ENCODE measurements at regions not wholly inside any gene's neighbourhood (a gene's known extent, or its start where the extent isn't known, plus 50 kb on each side); places are given as distances from the start of the nearest gene placed in this dataset.

- DNase-seq (ENCODE audit: low read depth), result peak; percentile 3
Observed at GRCh38 chr7:63008366-63008765, 990.3 kb upstream of the ZNF722 start.

GRCh38 chr7:63009771-63010170 is 988.9 kb upstream of the ZNF722 start:
- no peak for DNase-seq (ENCODE audit: low read depth)

GRCh38 chr7:63012633-63013183 is 985.9 kb upstream of the ZNF722 start:
- no peak for DNase-seq (ENCODE audit: low read depth)

- no peak for DNase-seq (ENCODE audit: low read depth)
Observed at GRCh38 chr7:63014792-63015191, 983.9 kb upstream of the ZNF722 start.

- no peak for DNase-seq (ENCODE audit: low read depth)
Observed at GRCh38 chr7:63023182-63023787, 975.4 kb upstream of the ZNF722 start.

- DNase-seq (ENCODE audit: low read depth), result no peak
Observed at GRCh38 chr7:63024446-63024845, 974.2 kb upstream of the ZNF722 start.

- DNase-seq (ENCODE audit: low read depth), result no peak
Observed at GRCh38 chr7:63025815-63026214, 972.8 kb upstream of the ZNF722 start.

- no peak for DNase-seq (ENCODE audit: low read depth)
Observed at GRCh38 chr7:63027075-63027474, 971.6 kb upstream of the ZNF722 start.

GRCh38 chr7:63028376-63029206 is 970.1 kb upstream of the ZNF722 start:
- DNase-seq (ENCODE audit: low read depth), result no peak

GRCh38 chr7:63029207-63029522 is 969.5 kb upstream of the ZNF722 start:
- no peak for DNase-seq (ENCODE audit: low read depth)

- DNase-seq (ENCODE audit: low read depth), result no peak
Observed at GRCh38 chr7:63030061-63030460, 968.6 kb upstream of the ZNF722 start.

GRCh38 chr7:63031838-63032436 is 966.7 kb upstream of the ZNF722 start:
- no peak for DNase-seq (ENCODE audit: low read depth)

GRCh38 chr7:63037242-63037641 is 961.4 kb upstream of the ZNF722 start:
- no peak for DNase-seq (ENCODE audit: low read depth)

GRCh38 chr7:63038987-63039386 is 959.7 kb upstream of the ZNF722 start:
- DNase-seq (ENCODE audit: low read depth), result no peak

GRCh38 chr7:63039882-63040281 is 958.8 kb upstream of the ZNF722 start:
- DNase-seq (ENCODE audit: low read depth), result no peak

- DNase-seq (ENCODE audit: low read depth), result no peak
Observed at GRCh38 chr7:63040336-63040735, 958.3 kb upstream of the ZNF722 start.

- DNase-seq (ENCODE audit: low read depth), result no peak
Observed at GRCh38 chr7:63040966-63041610, 957.6 kb upstream of the ZNF722 start.

- DNase-seq (ENCODE audit: low read depth), result no peak
Observed at GRCh38 chr7:63041786-63042185, 956.9 kb upstream of the ZNF722 start.

GRCh38 chr7:63042730-63043511 is 955.7 kb upstream of the ZNF722 start:
- DNase-seq (ENCODE audit: low read depth), result no peak

- DNase-seq (ENCODE audit: low read depth), result no peak
Observed at GRCh38 chr7:63043657-63044543, 954.7 kb upstream of the ZNF722 start.

- DNase-seq (ENCODE audit: low read depth), result no peak
Observed at GRCh38 chr7:63044721-63045120, 953.9 kb upstream of the ZNF722 start.
